ENCODE measurements at regions not wholly inside any gene's neighbourhood (a gene's known extent, or its start where the extent isn't known, plus 50 kb on each side); places are given as distances from the start of the nearest gene placed in this dataset.

- no peaks in the 10 kb centered on the region for H3K4me1 ChIP-seq (ENCODE audit: insufficient read depth)
- H3K4me3 ChIP-seq, result no peak overlapping the region
- no peaks in the 10 kb centered on the region for H3K9me2 ChIP-seq (replicated peaks; ENCODE audit: insufficient read depth)
- H3K27ac ChIP-seq, result no peak overlapping the region
- TF ChIP-seq EZH2 (IDR thresholded peaks at IDR 0.05; ENCODE audit: borderline replicate concordance) (no peak), CTCF (IDR thresholded peaks at IDR 0.05; ENCODE audit: poor library complexity) (no peak), EZH2phosphoT487 (IDR thresholded peaks at IDR 0.05; ENCODE audit: low read depth, severe bottlenecking, unreplicated experiment) (no peak)
- H3K27me3 ChIP-seq, result no peaks in the 10 kb centered on the region
- 93% methylated on average over 1 of the region's 1 CpG for WGBS (ENCODE audit: low lambda C conversion rate, missing lambda C conversion rate)
- H3K4me2 ChIP-seq, result no peak overlapping the region
- no peaks in the 10 kb centered on the region for H4K20me1 ChIP-seq (ENCODE audit: insufficient read depth, poor library complexity, severe bottlenecking)
- DNase-seq (ENCODE audit: low spot score), result no peak
- H3K79me2 ChIP-seq, result no peaks in the 10 kb centered on the region
- H2AFZ ChIP-seq, result no peak overlapping the region
- no peaks in the 10 kb centered on the region for H3K9me3 ChIP-seq (ENCODE audit: low read depth)
- no peaks in the 10 kb centered on the region for H3K36me3 ChIP-seq (replicated peaks; ENCODE audit: insufficient read depth, low read depth)
Measured at GRCh38 chr20:16143596-16143995, 429.7 kb downstream of the KIF16B start.

- Histone ChIP-seq H3K4me3 (no peak overlapping the region), H4K20me1 (ENCODE audit: insufficient read depth, poor library complexity, severe bottlenecking) (no peaks in the 10 kb centered on the region)
- 86% methylated on average over 5 of the region's 5 CpGs for WGBS (ENCODE audit: low lambda C conversion rate, missing lambda C conversion rate)
Measured at GRCh38 chr20:16135630-16136029, 437.6 kb downstream of the KIF16B start.

GRCh38 chr20:16132036-16132798 is 441.0 kb downstream of the KIF16B start:
- no peaks in the 10 kb centered on the region for H3K9me2 ChIP-seq (replicated peaks; ENCODE audit: insufficient read depth)
- no peak overlapping the region for H2AFZ ChIP-seq
- H3K27me3 ChIP-seq, result no peaks in the 10 kb centered on the region
- WGBS (ENCODE audit: low lambda C conversion rate, missing lambda C conversion rate), result 86% methylated on average over 3 of the region's 3 CpGs
- H3K4me3 ChIP-seq, result no peak overlapping the region
- H3K79me2 ChIP-seq, result no peaks in the 10 kb centered on the region
- TF ChIP-seq CTCF (IDR thresholded peaks at IDR 0.05; ENCODE audit: poor library complexity) (no peak), EZH2phosphoT487 (IDR thresholded peaks at IDR 0.05; ENCODE audit: low read depth, severe bottlenecking, unreplicated experiment) (no peak), EZH2 (IDR thresholded peaks at IDR 0.05; ENCODE audit: borderline replicate concordance) (no peak)
- no peak overlapping the region for H3K4me2 ChIP-seq
- no peaks in the 10 kb centered on the region for H3K9me3 ChIP-seq (ENCODE audit: low read depth)
- H4K20me1 ChIP-seq (ENCODE audit: insufficient read depth, poor library complexity, severe bottlenecking), result no peaks in the 10 kb centered on the region
- no peak for DNase-seq (ENCODE audit: low spot score)
- H3K4me1 ChIP-seq (ENCODE audit: insufficient read depth), result no peaks in the 10 kb centered on the region
- H3K27ac ChIP-seq, result no peak overlapping the region
- H3K36me3 ChIP-seq (replicated peaks; ENCODE audit: insufficient read depth, low read depth), result no peaks in the 10 kb centered on the region

More at GRCh38 chr20:16135630-16136029, 437.6 kb downstream of the KIF16B start:
- H3K79me2 ChIP-seq, result no peaks in the 10 kb centered on the region
- H3K9me3 ChIP-seq (ENCODE audit: low read depth), result no peaks in the 10 kb centered on the region
- H3K4me2 ChIP-seq, result no peak overlapping the region
- H2AFZ ChIP-seq, result no peak overlapping the region
- H3K27me3 ChIP-seq, result no peaks in the 10 kb centered on the region
- DNase-seq (ENCODE audit: low spot score), result no peak
- no peaks in the 10 kb centered on the region for H3K4me1 ChIP-seq (ENCODE audit: insufficient read depth)
- no peak overlapping the region for H3K27ac ChIP-seq
- no peaks in the 10 kb centered on the region for H3K9me2 ChIP-seq (replicated peaks; ENCODE audit: insufficient read depth)
- no peak for TF ChIP-seq EZH2phosphoT487 (IDR thresholded peaks at IDR 0.05; ENCODE audit: low read depth, severe bottlenecking, unreplicated experiment)
- no peak for TF ChIP-seq EZH2 (IDR thresholded peaks at IDR 0.05; ENCODE audit: borderline replicate concordance)
- no peak for TF ChIP-seq CTCF (IDR thresholded peaks at IDR 0.05; ENCODE audit: poor library complexity)
- H3K36me3 ChIP-seq (replicated peaks; ENCODE audit: insufficient read depth, low read depth), result no peaks in the 10 kb centered on the region
